ENCODE measurements at regions not wholly inside any gene's neighbourhood (a gene's known extent, or its start where the extent isn't known, plus 50 kb on each side); places are given as distances from the start of the nearest gene placed in this dataset.

DNA sequence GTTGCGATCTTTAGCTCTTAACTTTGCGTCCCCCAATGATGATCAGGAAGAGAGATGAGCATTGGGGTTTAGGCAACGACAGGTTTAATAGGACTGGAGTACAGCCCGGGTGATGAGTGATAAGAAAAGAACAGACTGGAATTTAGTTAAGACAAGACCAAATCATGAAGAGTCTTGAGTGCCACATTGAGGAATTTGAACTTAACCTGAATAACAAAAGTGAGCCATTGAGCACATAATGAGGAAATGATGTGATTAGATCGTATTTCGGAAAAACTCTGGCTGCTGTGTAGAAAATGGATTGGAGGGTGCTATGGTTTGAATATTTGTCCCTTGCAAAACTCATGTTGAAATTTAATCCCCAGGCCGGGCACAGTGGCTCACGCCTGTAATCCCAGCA, 83.2 kb upstream of the MELK start:
- no peak for TF ChIP-seq POLR2A (IDR thresholded peaks at IDR 0.05)
- TF ChIP-seq, protein P1, sequence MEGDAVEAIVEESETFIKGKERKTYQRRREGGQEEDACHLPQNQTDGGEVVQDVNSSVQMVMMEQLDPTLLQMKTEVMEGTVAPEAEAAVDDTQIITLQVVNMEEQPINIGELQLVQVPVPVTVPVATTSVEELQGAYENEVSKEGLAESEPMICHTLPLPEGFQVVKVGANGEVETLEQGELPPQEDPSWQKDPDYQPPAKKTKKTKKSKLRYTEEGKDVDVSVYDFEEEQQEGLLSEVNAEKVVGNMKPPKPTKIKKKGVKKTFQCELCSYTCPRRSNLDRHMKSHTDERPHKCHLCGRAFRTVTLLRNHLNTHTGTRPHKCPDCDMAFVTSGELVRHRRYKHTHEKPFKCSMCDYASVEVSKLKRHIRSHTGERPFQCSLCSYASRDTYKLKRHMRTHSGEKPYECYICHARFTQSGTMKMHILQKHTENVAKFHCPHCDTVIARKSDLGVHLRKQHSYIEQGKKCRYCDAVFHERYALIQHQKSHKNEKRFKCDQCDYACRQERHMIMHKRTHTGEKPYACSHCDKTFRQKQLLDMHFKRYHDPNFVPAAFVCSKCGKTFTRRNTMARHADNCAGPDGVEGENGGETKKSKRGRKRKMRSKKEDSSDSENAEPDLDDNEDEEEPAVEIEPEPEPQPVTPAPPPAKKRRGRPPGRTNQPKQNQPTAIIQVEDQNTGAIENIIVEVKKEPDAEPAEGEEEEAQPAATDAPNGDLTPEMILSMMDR (IDR thresholded peaks at IDR 0.05), result no peak
